HG02678 (cell line): ENCODE measurements at regions not wholly inside any gene's neighbourhood (a gene's known extent, or its start where the extent isn't known, plus 50 kb on each side); places are given as distances from the start of the nearest gene placed in this dataset.

Source experiments
- ATAC-seq: cut with Tn5 transposase; IDR thresholded peaks from one replicate; pipeline ENCODE4 v1.9.1; 2021; ENCODE audit warnings: mild to moderate bottlenecking, moderate library complexity; ENCODE audit not compliant: unreplicated experiment

GRCh38 chr2:228866044-228866443 is 405.0 kb downstream of the PID1 start:
- ATAC-seq = no peak

- no peak for ATAC-seq
Observed at GRCh38 chr2:228864131-228864530, 407.0 kb downstream of the PID1 start.

GRCh38 chr2:228860601-228861285 is 410.3 kb downstream of the PID1 start:
- no peak for ATAC-seq

- no peak for ATAC-seq
Observed at GRCh38 chr2:228853151-228853550, 417.9 kb downstream of the PID1 start.

GRCh38 chr2:228848638-228849037 is 422.4 kb downstream of the PID1 start:
- ATAC-seq = no peak

- no peak for ATAC-seq
Observed at GRCh38 chr2:228847684-228848083, 423.4 kb downstream of the PID1 start.

GRCh38 chr2:228846161-228846560 is 424.9 kb downstream of the PID1 start:
- ATAC-seq = no peak

GRCh38 chr2:228845162-228845925 is 425.7 kb downstream of the PID1 start:
- ATAC-seq = no peak

GRCh38 chr2:228841877-228842276 is 429.2 kb downstream of the PID1 start:
- no peak for ATAC-seq

GRCh38 chr2:228841475-228841874 is 429.6 kb downstream of the PID1 start:
- no peak for ATAC-seq

- no peak for ATAC-seq
Observed at GRCh38 chr2:228840743-228841114, 430.4 kb downstream of the PID1 start.

- no peak for ATAC-seq
Observed at GRCh38 chr2:228840113-228840742, 430.9 kb downstream of the PID1 start.

GRCh38 chr2:228839421-228839876 is 431.6 kb downstream of the PID1 start:
- ATAC-seq = no peak

- no peak for ATAC-seq
Observed at GRCh38 chr2:228838819-228839218, 432.3 kb downstream of the PID1 start.

GRCh38 chr2:228828397-228828796 is 442.7 kb downstream of the PID1 start:
- ATAC-seq = no peak

GRCh38 chr2:228827056-228827700 is 443.9 kb downstream of the PID1 start:
- ATAC-seq = no peak

GRCh38 chr2:228819701-228820100 is 451.4 kb downstream of the PID1 start:
- no peak for ATAC-seq

GRCh38 chr2:228802181-228803071 is 468.7 kb downstream of the PID1 start:
- ATAC-seq = no peak

GRCh38 chr2:228801451-228801850 is 469.6 kb downstream of the PID1 start:
- ATAC-seq = no peak

- no peak for ATAC-seq
Observed at GRCh38 chr2:228799208-228799588, 471.9 kb downstream of the PID1 start.
